Thoracic aorta (tissue), 2 donors: ENCODE measurements at regions not wholly inside any gene's neighbourhood (a gene's known extent, or its start where the extent isn't known, plus 50 kb on each side); places are given as distances from the start of the nearest gene placed in this dataset.

Experiments used
- ATAC-seq: fragments of 150-250 bp; one replicate; pipeline ENCODE4 v1.8.0; 2017; ENCODE audit warnings: low read depth; ENCODE audit not compliant: insufficient number of reproducible peaks, low FRiP score
- DNase-seq: peaks from one replicate; pipeline ENCODE4 v3.0.0-alpha.2; 2020; ENCODE audit warnings: low spot score
- H3K27ac ChIP-seq, 2 donors: fragments of 200-600 bp; sonication (generic); 1 replicate in 1 of 2; 2 replicates in 1 of 2; pipeline ENCODE4 v1.5.1; 2016; ENCODE audit warnings: mild to moderate bottlenecking in 2 of 2, moderate library complexity in 2 of 2
- H3K27me3 ChIP-seq: fragments of 200-600 bp; sonication (generic); replicated peaks from 2 replicates; pipeline ENCODE4 v1.6.0; 2016; ENCODE audit warnings: mild to moderate bottlenecking; ENCODE audit not compliant: insufficient read depth
- H3K36me3 ChIP-seq: fragments of 200-600 bp; sonication (generic); one replicate; pipeline ENCODE4 v1.5.1; 2016
- H3K4me1 ChIP-seq, 2 donors: fragments of 200-600 bp; sonication (generic); 1 replicate in 1 of 2; 2 replicates in 1 of 2; pipeline versions ENCODE4 v1.5.1 to v1.6.0; 2016; ENCODE audit warnings: low read depth in 2 of 2, mild to moderate bottlenecking in 1 of 2; ENCODE audit not compliant: control insufficient read depth in 1 of 2
- H3K4me3 ChIP-seq: fragments of 200-600 bp; sonication (generic); 2 replicates; pipeline ENCODE4 v1.5.1; 2016; ENCODE audit warnings: mild to moderate bottlenecking
- H3K9me3 ChIP-seq: fragments of 200-600 bp; sonication (generic); 2 replicates; pipeline ENCODE4 v1.5.1; 2016
- TF ChIP-seq, protein P1 (sequence below): fragments of 200-600 bp; sonication (generic); IDR thresholded peaks from one replicate; pipeline ENCODE4 v1.5.1; 2019; ENCODE audit warnings: antibody characterized with exemption

GRCh38 chr10:8719971-8720370 is 665.5 kb downstream of the GATA3 start:
- no peaks in the 10 kb centered on the region for H3K27me3 ChIP-seq
- H3K36me3 ChIP-seq = no peaks in the 10 kb centered on the region
- H3K9me3 ChIP-seq = peaks cover 13% of the 10 kb centered on the region
- TF ChIP-seq, protein P1, sequence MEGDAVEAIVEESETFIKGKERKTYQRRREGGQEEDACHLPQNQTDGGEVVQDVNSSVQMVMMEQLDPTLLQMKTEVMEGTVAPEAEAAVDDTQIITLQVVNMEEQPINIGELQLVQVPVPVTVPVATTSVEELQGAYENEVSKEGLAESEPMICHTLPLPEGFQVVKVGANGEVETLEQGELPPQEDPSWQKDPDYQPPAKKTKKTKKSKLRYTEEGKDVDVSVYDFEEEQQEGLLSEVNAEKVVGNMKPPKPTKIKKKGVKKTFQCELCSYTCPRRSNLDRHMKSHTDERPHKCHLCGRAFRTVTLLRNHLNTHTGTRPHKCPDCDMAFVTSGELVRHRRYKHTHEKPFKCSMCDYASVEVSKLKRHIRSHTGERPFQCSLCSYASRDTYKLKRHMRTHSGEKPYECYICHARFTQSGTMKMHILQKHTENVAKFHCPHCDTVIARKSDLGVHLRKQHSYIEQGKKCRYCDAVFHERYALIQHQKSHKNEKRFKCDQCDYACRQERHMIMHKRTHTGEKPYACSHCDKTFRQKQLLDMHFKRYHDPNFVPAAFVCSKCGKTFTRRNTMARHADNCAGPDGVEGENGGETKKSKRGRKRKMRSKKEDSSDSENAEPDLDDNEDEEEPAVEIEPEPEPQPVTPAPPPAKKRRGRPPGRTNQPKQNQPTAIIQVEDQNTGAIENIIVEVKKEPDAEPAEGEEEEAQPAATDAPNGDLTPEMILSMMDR = no peak
- no peaks in the 10 kb centered on the region for H3K4me1 ChIP-seq
- ATAC-seq = no peak
- no peak overlapping the region for H3K27ac ChIP-seq
- no peak overlapping the region for H3K4me3 ChIP-seq
- no peak for DNase-seq

DNA sequence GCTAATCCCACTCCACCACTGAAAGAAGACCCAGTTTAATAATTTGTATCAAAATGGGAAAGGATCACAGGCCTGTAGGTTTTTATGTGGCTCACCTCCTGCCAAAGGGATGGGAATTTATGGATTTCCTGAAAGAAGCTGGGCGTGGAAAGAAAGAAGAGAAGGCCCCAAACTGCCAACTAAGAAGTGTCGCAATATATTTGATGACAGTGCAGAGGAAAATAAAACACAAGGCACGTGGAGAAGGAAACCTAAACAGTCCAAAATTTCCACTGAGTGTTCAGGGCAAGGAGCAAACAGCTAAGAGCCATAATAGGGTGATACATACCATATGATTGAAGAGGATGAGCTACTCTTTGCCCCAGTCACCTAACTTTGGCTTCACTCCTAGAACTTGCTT is 667.2 kb downstream of the GATA3 start:
- H3K9me3 ChIP-seq = peaks cover 13% of the 10 kb centered on the region
- TF ChIP-seq, protein P1 = no peak
- H3K4me1 ChIP-seq = no peaks in the 10 kb centered on the region
- DNase-seq (no peak), ATAC-seq (no peak)
- H3K27ac ChIP-seq = no peak overlapping the region
- no peaks in the 10 kb centered on the region for H3K27me3 ChIP-seq
- H3K36me3 ChIP-seq = no peaks in the 10 kb centered on the region
- H3K4me3 ChIP-seq = no peak overlapping the region

DNA sequence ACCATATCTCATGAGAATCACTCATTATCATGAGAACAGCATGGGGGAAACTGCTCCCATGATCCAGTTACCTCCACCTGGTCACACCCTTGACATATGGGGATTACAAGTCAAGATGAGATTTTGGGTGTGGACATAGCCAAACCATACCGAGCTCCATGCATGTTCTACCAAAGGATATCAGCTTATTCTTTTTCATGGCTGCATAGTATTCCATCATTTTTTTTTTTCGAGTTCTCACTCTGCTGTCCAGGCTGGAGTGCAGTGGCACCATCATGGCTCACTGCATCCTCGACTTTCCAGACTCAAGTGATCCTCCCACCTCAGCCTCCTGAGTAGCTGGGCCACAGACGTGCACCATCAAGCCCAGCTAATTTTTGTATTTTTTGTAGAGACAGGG is 668.3 kb downstream of the GATA3 start:
- H3K4me3 ChIP-seq = no peak overlapping the region
- no peaks in the 10 kb centered on the region for H3K27me3 ChIP-seq
- H3K4me1 ChIP-seq = no peaks in the 10 kb centered on the region
- no peaks in the 10 kb centered on the region for H3K36me3 ChIP-seq
- no peak overlapping the region for H3K27ac ChIP-seq
- TF ChIP-seq, protein P1 = no peak
- no peak for DNase-seq
- H3K9me3 ChIP-seq = peaks cover 13% of the 10 kb centered on the region
- ATAC-seq = no peak

GRCh38 chr10:8725343-8725742 is 670.9 kb downstream of the GATA3 start:
- TF ChIP-seq, protein P1 = no peak
- no peak overlapping the region for H3K27ac ChIP-seq
- no peak overlapping the region for H3K4me3 ChIP-seq
- no peaks in the 10 kb centered on the region for H3K9me3 ChIP-seq
- no peaks in the 10 kb centered on the region for H3K36me3 ChIP-seq
- no peaks in the 10 kb centered on the region for H3K4me1 ChIP-seq
- H3K27me3 ChIP-seq = no peaks in the 10 kb centered on the region
- ATAC-seq = no peak
- no peak for DNase-seq

- Histone ChIP-seq H3K9me3 (no peaks in the 10 kb centered on the region), H3K4me3 (no peak overlapping the region), H3K27me3 (no peaks in the 10 kb centered on the region), H3K27ac (no peak overlapping the region), H3K36me3 (no peaks in the 10 kb centered on the region), H3K4me1 (no peaks in the 10 kb centered on the region)
- ATAC-seq = no peak
- TF ChIP-seq, protein P1 = no peak
- no peak for DNase-seq
Observed at GRCh38 chr10:8726084-8726778, 671.7 kb downstream of the GATA3 start.
